A549 (cell line): ENCODE measurements at regions not wholly inside any gene's neighbourhood (a gene's known extent, or its start where the extent isn't known, plus 50 kb on each side); places are given as distances from the start of the nearest gene placed in this dataset.

Experiments
- ATAC-seq, 2 experiments: fragments of 200-7000 bp in 1 of 2; fragments of >200 bp in 1 of 2; cut with Nextera tagmentation in 1 of 2; cut with Tn5 transposase in 1 of 2; 3 replicates each; pipeline versions ENCODE4 v1.8.0 to v1.9.1; 2018 to 2020; ENCODE audit warnings: mild to moderate bottlenecking in 1 of 2, moderate library complexity in 1 of 2
- CTCF ChIA-PET: fragments of 300-600 bp; sonication (Branson Sonifier 250); formaldehyde crosslinking; extraction: SDS; loops from one replicate; lab custom pipeline; 2021; ENCODE audit warnings: antibody characterized with exemption, inconsistent platforms; lab: Yijun Ruan, JAX
- POLR2A ChIA-PET: fragments of 350-600 bp; formaldehyde crosslinking; extraction: SDS; loops from one replicate; lab custom pipeline; 2021; ENCODE audit warnings: antibody characterized with exemption, inconsistent platforms; lab: Yijun Ruan, JAX
- DNase-seq, 2 experiments: peaks; one replicate each; pipeline versions ENCODE4 v3.0.0 to v3.0.0-alpha.2; 2011 to 2016; ENCODE audit warnings: low read depth in 1 of 2, low spot score in 1 of 2
- FAIRE-seq: peaks from 2 replicates; lab custom pipeline; 2011; peaks lifted over from hg19 to GRCh38; lab: Jason Lieb, UNC
- H3K27ac ChIP-seq, 2 experiments: fragments of >200 bp; sonication (Bioruptor Twin); formaldehyde crosslinking; 3 replicates each; pipeline ENCODE4 v1.5.1; 2016 to 2017
- H3K4me1 ChIP-seq: fragments of >200 bp; sonication (Bioruptor Twin); formaldehyde crosslinking; 3 replicates; pipeline ENCODE4 v1.6.1; 2016
- H3K4me2 ChIP-seq: fragments of >200 bp; sonication (Bioruptor Twin); formaldehyde crosslinking; 3 replicates; pipeline ENCODE4 v1.6.1; 2016
- H3K4me3 ChIP-seq: fragments of >200 bp; sonication (Bioruptor Twin); formaldehyde crosslinking; 3 replicates; pipeline ENCODE4 v1.5.1; 2016
- H3K9me3 ChIP-seq: fragments of >200 bp; sonication (Bioruptor Twin); formaldehyde crosslinking; 3 replicates; pipeline ENCODE4 v1.6.1; 2016
- BCL3 ChIP-seq: fragments of >200 bp; sonication (Bioruptor Twin); formaldehyde crosslinking; IDR thresholded peaks from 3 replicates; pipeline ENCODE4 v1.6.1; 2016
- CEBPB ChIP-seq, 2 experiments: fragments of >200 bp in 1 of 2; sonication (Bioruptor Twin) in 1 of 2; formaldehyde crosslinking in 1 of 2; IDR thresholded peaks; 2 replicates each; pipeline ENCODE4 v1.6.1; 2012 to 2016
- CTCF ChIP-seq: fragments of >200 bp; sonication (Bioruptor Twin); formaldehyde crosslinking; IDR thresholded peaks from 3 replicates; pipeline ENCODE4 v1.5.1; 2016
- E2F6 ChIP-seq: IDR thresholded peaks from 2 replicates; pipeline ENCODE4 v1.6.1; 2012; ENCODE audit warnings: low read depth, borderline replicate concordance
- EHF ChIP-seq: fragments of 250-450 bp; sonication (Bioruptor Pico); IDR thresholded peaks from 2 replicates; pipeline ENCODE4 v1.5.0; 2020; ENCODE audit warnings: mild to moderate bottlenecking
- FOSL2 ChIP-seq, 2 experiments: fragments of 450-650 bp in 1 of 2; fragments of >200 bp in 1 of 2; sonication (Bioruptor Twin) in 1 of 2; formaldehyde crosslinking; IDR thresholded peaks; 2 replicates each; pipeline versions ENCODE4 v1.5.0 to v1.6.1; 2016 to 2020; ENCODE audit warnings: mild to moderate bottlenecking in 1 of 2, moderate library complexity in 1 of 2
- GATA3 ChIP-seq: IDR thresholded peaks from 2 replicates; pipeline ENCODE4 v1.6.1; 2012; ENCODE audit warnings: borderline replicate concordance
- HEYL ChIP-seq: fragments of 250-450 bp; sonication (Bioruptor Pico); IDR thresholded peaks from 2 replicates; pipeline ENCODE4 v1.8.0; 2021; ENCODE audit warnings: mild to moderate bottlenecking, moderate library complexity
- JUNB ChIP-seq: fragments of >200 bp; sonication (Bioruptor Twin); formaldehyde crosslinking; IDR thresholded peaks from 2 replicates; pipeline ENCODE4 v1.6.1; 2016
- MAZ ChIP-seq: fragments of 150-350 bp; IDR thresholded peaks from 2 replicates; pipeline ENCODE4 v1.6.1; 2014; ENCODE audit warnings: antibody characterized with exemption, low read depth, low read length, borderline replicate concordance
- MYC ChIP-seq: IDR thresholded peaks from 2 replicates; pipeline ENCODE4 v1.6.1; 2012; ENCODE audit warnings: mild to moderate bottlenecking, inconsistent platforms, low read length, improper control_type of control experiment, borderline replicate concordance
- NFE2L2 ChIP-seq: fragments of 150-350 bp; conservative IDR thresholded peaks from 2 replicates; pipeline ENCODE4 v1.6.1; 2014; ENCODE audit warnings: low read length
- POLR2A ChIP-seq: IDR thresholded peaks from 2 replicates; pipeline ENCODE4 v1.6.1; 2012; ENCODE audit warnings: mild to moderate bottlenecking, low read length
- RAD21 ChIP-seq, 2 experiments: fragments of >200 bp in 1 of 2; sonication (Bioruptor Twin) in 1 of 2; formaldehyde crosslinking in 1 of 2; IDR thresholded peaks in 1 of 2; conservative IDR thresholded peaks in 1 of 2; 2 replicates in 1 of 2; 3 replicates in 1 of 2; pipeline ENCODE4 v1.6.1; 2012 to 2018; ENCODE audit warnings: inconsistent platforms in 1 of 2
- TFCP2L1 ChIP-seq: fragments of 250-450 bp; sonication (Bioruptor Pico); IDR thresholded peaks from 2 replicates; pipeline ENCODE4 v1.5.0; 2021; ENCODE audit warnings: mild to moderate bottlenecking
- WGBS: methylation state at CpG from one replicate; pipeline ENCODE4 v1.1.6; 2017; ENCODE audit errors: missing lambda C conversion rate; 5-methylcytosine and 5-hydroxymethylcytosine counted together
- TF ChIP-seq, protein P1 (sequence below): fragments of >200 bp; sonication (Bioruptor Twin); formaldehyde crosslinking; IDR thresholded peaks from 2 replicates; pipeline ENCODE4 v1.6.1; 2016
- TF ChIP-seq, protein P2 (sequence below): IDR thresholded peaks from 2 replicates; pipeline ENCODE4 v1.6.1; 2012

GRCh38 chr9:28808042-28808441 is 1234.8 kb upstream of the C9orf72 start:
- Histone ChIP-seq H3K4me1 (peaks cover 18% of the 10 kb centered on the region; the same call in 2 of the 3 replicates), H3K27ac (no peak overlapping the region), H3K9me3 (no peaks in the 10 kb centered on the region), H3K4me2 (peak overlapping the region; percentile 17; the same call in 2 of the 3 replicates), H3K4me3 (no peak overlapping the region)
- no peak for ATAC-seq
- peak in 1 of 2 experiments; percentile 17 for DNase-seq
- FAIRE-seq, result peak; percentile 67
- ChIA-PET POLR2A (interaction anchor here (1.0 kb wide), 1 partner anchor 34 kb away, joined by 3 read pairs; no protein-coding TSS in a partner anchor), CTCF (no interaction called here)
- no peak for TF ChIP-seq HEYL (CRISPR knock-in tag)
- peak; percentile 54 to 60; a peak in 3 of 4 replicates for TF ChIP-seq CEBPB (IDR thresholded peaks at IDR 0.05)

DNA sequence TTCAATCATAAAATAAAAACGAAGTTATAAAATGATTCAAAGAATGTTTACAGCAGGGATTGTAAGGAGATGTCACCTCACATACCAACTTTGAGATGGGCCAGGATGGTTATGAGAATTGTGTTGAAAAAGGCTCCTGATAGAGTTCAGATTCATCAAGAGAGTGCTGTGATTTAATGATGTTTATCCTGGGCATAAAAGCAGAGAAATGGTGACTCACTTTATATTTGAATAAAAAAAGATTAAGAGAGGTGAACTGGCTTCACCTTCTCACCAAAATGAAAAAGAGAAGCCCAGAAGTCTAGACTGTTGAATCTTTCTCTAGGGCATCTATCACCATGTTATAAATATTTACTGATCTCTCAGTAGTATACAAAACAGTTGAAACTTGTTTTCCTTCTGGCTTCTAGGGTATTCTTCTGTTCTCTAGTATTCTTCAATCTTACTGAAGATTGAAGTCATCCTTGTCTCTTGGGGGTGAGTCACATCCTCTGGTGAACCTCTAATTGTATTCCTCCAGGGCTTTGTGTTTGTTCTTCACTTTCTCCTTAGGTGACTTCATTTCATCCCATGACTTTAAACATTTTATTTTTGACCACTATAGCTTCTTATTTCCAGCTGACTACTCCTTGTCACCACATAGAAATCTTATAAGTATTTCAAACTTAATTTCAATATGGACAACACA is 1237.3 kb upstream of the C9orf72 start:
- ATAC-seq (peak; percentile 60 to 83; a peak in 5 of 6 replicates), FAIRE-seq (no peak)
- CTCF ChIA-PET, result interaction anchor here (1.0 kb wide), 1 partner anchor 14 kb away, joined by 3 read pairs; no protein-coding TSS in a partner anchor
- peaks cover 18% of the 10 kb centered on the region; the same call in 2 of the 3 replicates for H3K4me1 ChIP-seq
- no peaks in the 10 kb centered on the region for H3K9me3 ChIP-seq
- H3K4me3 ChIP-seq, result no peak overlapping the region
- no peak for TF ChIP-seq EHF
- TF ChIP-seq TFCP2L1 (CRISPR knock-in tag), result no peak
- TF ChIP-seq E2F6, result no peak
- peak; percentile 64 for TF ChIP-seq JUNB
- TF ChIP-seq HEYL (CRISPR knock-in tag), result no peak
- no peak for TF ChIP-seq GATA3
- TF ChIP-seq, protein P1, sequence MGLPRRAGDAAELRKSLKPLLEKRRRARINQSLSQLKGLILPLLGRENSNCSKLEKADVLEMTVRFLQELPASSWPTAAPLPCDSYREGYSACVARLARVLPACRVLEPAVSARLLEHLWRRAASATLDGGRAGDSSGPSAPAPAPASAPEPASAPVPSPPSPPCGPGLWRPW, result no peak
- TF ChIP-seq CTCF, result no peak
- no peak for TF ChIP-seq MAZ
- no peak for TF ChIP-seq BCL3
- TF ChIP-seq POLR2A, result no peak
- TF ChIP-seq MYC, result no peak
- TF ChIP-seq FOSL2 (IDR thresholded peaks at IDR 0.05), result peak; percentile 55; the same call in 1 of the 2 replicates
- no peak for TF ChIP-seq FOSL2 (CRISPR knock-in tag; IDR thresholded peaks at IDR 0.05)
- TF ChIP-seq, all 56 proteins: peak for 2
- H3K27ac ChIP-seq, result no peak overlapping the region
- H3K4me2 ChIP-seq, result peak overlapping the region; percentile 45
- DNase-seq, result peak; percentile 6 to 55
- POLR2A ChIA-PET, result no interaction called here
- WGBS, result 12% methylated on average over 1 of the region's 1 CpG

GRCh38 chr9:28820741-28821140 is 1247.5 kb upstream of the C9orf72 start:
- no peak for FAIRE-seq
- CTCF ChIA-PET, result interaction anchor here (0.9 to 1.1 kb wide), 2 partner anchors 8 to 391 kb away, joined by 3 read pairs; no protein-coding TSS in a partner anchor
- no peaks in the 10 kb centered on the region; the same call in 2 of the 3 replicates for H3K9me3 ChIP-seq
- TF ChIP-seq NFE2L2 (no peak), RAD21 (conservative IDR thresholded peaks at IDR 0.05 in 1 of 2, IDR thresholded peaks at IDR 0.05 in 1 of 2) (peak in 1 of 2 experiments; percentile 27; a peak in 1 of 5 replicates), CTCF (no peak)
- TF ChIP-seq, protein P2, sequence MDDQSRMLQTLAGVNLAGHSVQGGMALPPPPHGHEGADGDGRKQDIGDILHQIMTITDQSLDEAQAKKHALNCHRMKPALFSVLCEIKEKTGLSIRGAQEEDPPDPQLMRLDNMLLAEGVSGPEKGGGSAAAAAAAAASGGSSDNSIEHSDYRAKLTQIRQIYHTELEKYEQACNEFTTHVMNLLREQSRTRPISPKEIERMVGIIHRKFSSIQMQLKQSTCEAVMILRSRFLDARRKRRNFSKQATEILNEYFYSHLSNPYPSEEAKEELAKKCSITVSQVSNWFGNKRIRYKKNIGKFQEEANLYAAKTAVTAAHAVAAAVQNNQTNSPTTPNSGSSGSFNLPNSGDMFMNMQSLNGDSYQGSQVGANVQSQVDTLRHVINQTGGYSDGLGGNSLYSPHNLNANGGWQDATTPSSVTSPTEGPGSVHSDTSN, result no peak
- H3K27ac ChIP-seq, result no peak overlapping the region
- peak in 1 of 2 experiments; percentile 11 for DNase-seq
- no peaks in the 10 kb centered on the region for H3K4me1 ChIP-seq
- 45% methylated on average over 2 of the region's 2 CpGs for WGBS
- H3K4me2 ChIP-seq, result no peak overlapping the region
- no peak for ATAC-seq
- POLR2A ChIA-PET, result no interaction called here
- no peak overlapping the region for H3K4me3 ChIP-seq
